ENCODE measurements at regions not wholly inside any gene's neighbourhood (a gene's known extent, or its start where the extent isn't known, plus 50 kb on each side); places are given as distances from the start of the nearest gene placed in this dataset.
"Not testable (repeated sequence)": the region's sequence is repeated elsewhere in the genome, so short reads cannot be mapped to it uniquely, and the experiment has no call there.

- Histone ChIP-seq H3K27me3 (ENCODE audit: control insufficient read depth in 3 of 3, insufficient read depth in 3 of 3, low read length in 3 of 3) (no peaks in the 10 kb centered on the region), H3K4me1 (ENCODE audit: control insufficient read depth in 3 of 3, insufficient read depth in 3 of 3, low read length in 3 of 3) (no peaks in the 10 kb centered on the region), H3K27ac (ENCODE audit: low read depth, low read length) (no peak overlapping the region), H3K36me3 (ENCODE audit: control insufficient read depth in 3 of 3, insufficient read depth in 3 of 3, low read length in 3 of 3) (no peaks in the 10 kb centered on the region), H3K9ac (ENCODE audit: low read depth in 1 of 3, low read length in 3 of 3) (no peak overlapping the region), H3K9me3 (ENCODE audit: control insufficient read depth in 3 of 3, low read length in 3 of 3) (no peaks in the 10 kb centered on the region), H3K4me3 (ENCODE audit: low read length in 3 of 3) (no peak overlapping the region)
Measured at GRCh38 chr3:158920371-158920770, 118.5 kb downstream of the MFSD1 start.

- Histone ChIP-seq H3K9me3 (ENCODE audit: control insufficient read depth in 3 of 3, low read length in 3 of 3) (no peaks in the 10 kb centered on the region), H3K27me3 (ENCODE audit: control insufficient read depth in 3 of 3, insufficient read depth in 3 of 3, low read length in 3 of 3) (no peaks in the 10 kb centered on the region), H3K4me3 (ENCODE audit: low read length in 3 of 3) (no peak overlapping the region), H3K9ac (ENCODE audit: low read depth in 1 of 3, low read length in 3 of 3) (no peak overlapping the region), H3K27ac (ENCODE audit: low read depth, low read length) (no peak overlapping the region), H3K36me3 (ENCODE audit: control insufficient read depth in 3 of 3, insufficient read depth in 3 of 3, low read length in 3 of 3) (no peaks in the 10 kb centered on the region), H3K4me1 (ENCODE audit: control insufficient read depth in 3 of 3, insufficient read depth in 3 of 3, low read length in 3 of 3) (no peaks in the 10 kb centered on the region)
Measured at GRCh38 chr3:158925021-158925420, 123.2 kb downstream of the MFSD1 start.

GRCh38 chr3:158925828-158926494 lies 124.1 kb downstream of the MFSD1 start:
- Histone ChIP-seq H3K4me3 (ENCODE audit: low read length in 3 of 3) (no peak overlapping the region), H3K27ac (ENCODE audit: low read depth, low read length) (no peak overlapping the region), H3K27me3 (ENCODE audit: control insufficient read depth in 3 of 3, insufficient read depth in 3 of 3, low read length in 3 of 3) (no peaks in the 10 kb centered on the region), H3K36me3 (ENCODE audit: control insufficient read depth in 3 of 3, insufficient read depth in 3 of 3, low read length in 3 of 3) (no peaks in the 10 kb centered on the region), H3K4me1 (ENCODE audit: control insufficient read depth in 3 of 3, insufficient read depth in 3 of 3, low read length in 3 of 3) (no peaks in the 10 kb centered on the region), H3K9ac (ENCODE audit: low read depth in 1 of 3, low read length in 3 of 3) (no peak overlapping the region), H3K9me3 (ENCODE audit: control insufficient read depth in 3 of 3, low read length in 3 of 3) (no peaks in the 10 kb centered on the region)

GRCh38 chr3:158935846-158936245 lies 134.0 kb downstream of the MFSD1 start:
- Histone ChIP-seq H3K36me3 (ENCODE audit: control insufficient read depth in 3 of 3, insufficient read depth in 3 of 3, low read length in 3 of 3) (no peaks in the 10 kb centered on the region), H3K9ac (ENCODE audit: low read depth in 1 of 3, low read length in 3 of 3) (no peak overlapping the region), H3K27ac (ENCODE audit: low read depth, low read length) (no peak overlapping the region), H3K27me3 (ENCODE audit: control insufficient read depth in 3 of 3, insufficient read depth in 3 of 3, low read length in 3 of 3) (no peaks in the 10 kb centered on the region), H3K4me1 (ENCODE audit: control insufficient read depth in 3 of 3, insufficient read depth in 3 of 3, low read length in 3 of 3) (no peaks in the 10 kb centered on the region), H3K9me3 (ENCODE audit: control insufficient read depth in 3 of 3, low read length in 3 of 3) (peaks cover 0 to 2% (median 0%) of the 10 kb centered on the region in 3 donors), H3K4me3 (ENCODE audit: low read length in 3 of 3) (no peak overlapping the region)

GRCh38 chr3:158936530-158937113 lies 134.8 kb downstream of the MFSD1 start:
- no peaks in the 10 kb centered on the region for H3K4me1 ChIP-seq (ENCODE audit: control insufficient read depth in 3 of 3, insufficient read depth in 3 of 3, low read length in 3 of 3)
- no peaks in the 10 kb centered on the region for H3K36me3 ChIP-seq (ENCODE audit: control insufficient read depth in 3 of 3, insufficient read depth in 3 of 3, low read length in 3 of 3)
- H3K4me3 ChIP-seq (ENCODE audit: low read length in 3 of 3): no peak overlapping the region
- H3K9me3 ChIP-seq (ENCODE audit: control insufficient read depth in 3 of 3, low read length in 3 of 3): peaks cover 0 to 2% (median 0%) of the 10 kb centered on the region in 3 donors
- H3K9ac ChIP-seq (ENCODE audit: low read depth in 1 of 3, low read length in 3 of 3): no peak overlapping the region
- H3K27ac ChIP-seq (ENCODE audit: low read depth, low read length): no peak overlapping the region
- no peaks in the 10 kb centered on the region for H3K27me3 ChIP-seq (ENCODE audit: control insufficient read depth in 3 of 3, insufficient read depth in 3 of 3, low read length in 3 of 3)

GRCh38 chr3:158950178-158950901 lies 148.5 kb downstream of the MFSD1 start:
- no peaks in the 10 kb centered on the region for H3K27me3 ChIP-seq (ENCODE audit: control insufficient read depth in 3 of 3, insufficient read depth in 3 of 3, low read length in 3 of 3)
- no peaks in the 10 kb centered on the region for H3K36me3 ChIP-seq (ENCODE audit: control insufficient read depth in 3 of 3, insufficient read depth in 3 of 3, low read length in 3 of 3)
- H3K9me3 ChIP-seq (ENCODE audit: control insufficient read depth in 3 of 3, low read length in 3 of 3): no peaks in the 10 kb centered on the region
- no peaks in the 10 kb centered on the region for H3K4me1 ChIP-seq (ENCODE audit: control insufficient read depth in 3 of 3, insufficient read depth in 3 of 3, low read length in 3 of 3)
- no peak overlapping the region for H3K9ac ChIP-seq (ENCODE audit: low read depth in 1 of 3, low read length in 3 of 3)
- H3K4me3 ChIP-seq (ENCODE audit: low read length in 3 of 3): no peak overlapping the region
- H3K27ac ChIP-seq (ENCODE audit: low read depth, low read length): no peak overlapping the region

GRCh38 chr3:158953131-158953530 lies 151.3 kb downstream of the MFSD1 start:
- no peaks in the 10 kb centered on the region for H3K27me3 ChIP-seq (ENCODE audit: control insufficient read depth in 3 of 3, insufficient read depth in 3 of 3, low read length in 3 of 3)
- H3K36me3 ChIP-seq (ENCODE audit: control insufficient read depth in 3 of 3, insufficient read depth in 3 of 3, low read length in 3 of 3): no peaks in the 10 kb centered on the region
- H3K4me1 ChIP-seq (ENCODE audit: control insufficient read depth in 3 of 3, insufficient read depth in 3 of 3, low read length in 3 of 3): no peaks in the 10 kb centered on the region
- no peak overlapping the region for H3K9ac ChIP-seq (ENCODE audit: low read depth in 1 of 3, low read length in 3 of 3)
- H3K4me3 ChIP-seq (ENCODE audit: low read length in 3 of 3): no peak overlapping the region
- no peak overlapping the region for H3K27ac ChIP-seq (ENCODE audit: low read depth, low read length)
- no peaks in the 10 kb centered on the region for H3K9me3 ChIP-seq (ENCODE audit: control insufficient read depth in 3 of 3, low read length in 3 of 3)

- Histone ChIP-seq H3K36me3 (ENCODE audit: control insufficient read depth in 3 of 3, insufficient read depth in 3 of 3, low read length in 3 of 3) (no peaks in the 10 kb centered on the region), H3K4me3 (ENCODE audit: low read length in 3 of 3) (no peak overlapping the region), H3K27me3 (ENCODE audit: control insufficient read depth in 3 of 3, insufficient read depth in 3 of 3, low read length in 3 of 3) (no peaks in the 10 kb centered on the region), H3K27ac (ENCODE audit: low read depth, low read length) (no peak overlapping the region), H3K9me3 (ENCODE audit: control insufficient read depth in 3 of 3, low read length in 3 of 3) (no peaks in the 10 kb centered on the region), H3K9ac (ENCODE audit: low read depth in 1 of 3, low read length in 3 of 3) (no peak overlapping the region), H3K4me1 (ENCODE audit: control insufficient read depth in 3 of 3, insufficient read depth in 3 of 3, low read length in 3 of 3) (no peaks in the 10 kb centered on the region)
Measured at GRCh38 chr3:158954420-158954819, 152.6 kb downstream of the MFSD1 start.

GRCh38 chr3:158957777-158958176 lies 155.9 kb downstream of the MFSD1 start:
- H3K9ac ChIP-seq (ENCODE audit: low read depth in 1 of 3, low read length in 3 of 3); H3K27ac ChIP-seq (ENCODE audit: low read depth, low read length); H3K27me3 ChIP-seq (ENCODE audit: control insufficient read depth in 3 of 3, insufficient read depth in 3 of 3, low read length in 3 of 3); H3K9me3 ChIP-seq (ENCODE audit: control insufficient read depth in 3 of 3, low read length in 3 of 3); H3K4me1 ChIP-seq (ENCODE audit: control insufficient read depth in 3 of 3, insufficient read depth in 3 of 3, low read length in 3 of 3); H3K36me3 ChIP-seq (ENCODE audit: control insufficient read depth in 3 of 3, insufficient read depth in 3 of 3, low read length in 3 of 3); H3K4me3 ChIP-seq (ENCODE audit: low read length in 3 of 3): not testable (repeated sequence)

- Histone ChIP-seq H3K9ac (ENCODE audit: low read depth in 1 of 3, low read length in 3 of 3) (no peak overlapping the region), H3K36me3 (ENCODE audit: control insufficient read depth in 3 of 3, insufficient read depth in 3 of 3, low read length in 3 of 3) (no peaks in the 10 kb centered on the region), H3K27ac (ENCODE audit: low read depth, low read length) (no peak overlapping the region), H3K4me1 (ENCODE audit: control insufficient read depth in 3 of 3, insufficient read depth in 3 of 3, low read length in 3 of 3) (no peaks in the 10 kb centered on the region), H3K27me3 (ENCODE audit: control insufficient read depth in 3 of 3, insufficient read depth in 3 of 3, low read length in 3 of 3) (no peaks in the 10 kb centered on the region), H3K9me3 (ENCODE audit: control insufficient read depth in 3 of 3, low read length in 3 of 3) (no peaks in the 10 kb centered on the region), H3K4me3 (ENCODE audit: low read length in 3 of 3) (no peak overlapping the region)
Measured at GRCh38 chr3:158958873-158959272, 157.0 kb downstream of the MFSD1 start.
